ENCODE measurements at regions not wholly inside any gene's neighbourhood (a gene's known extent, or its start where the extent isn't known, plus 50 kb on each side); places are given as distances from the start of the nearest gene placed in this dataset.

- Histone ChIP-seq H3K4me2 (ENCODE audit: low read length) (no peak overlapping the region), H3K4me3 (ENCODE audit: low read length) (no peak overlapping the region), H3K9me2 (replicated peaks; ENCODE audit: low read length) (no peaks in the 10 kb centered on the region), H4K20me1 (ENCODE audit: low read length) (no peaks in the 10 kb centered on the region), H3K27ac (ENCODE audit: low read length) (no peak overlapping the region), H3F3A (ENCODE audit: low read length, unreplicated experiment) (no peaks in the 10 kb centered on the region), H3K9ac (ENCODE audit: low read length) (no peak overlapping the region), H3K9me3 (ENCODE audit: low read length) (no peaks in the 10 kb centered on the region), H3K79me2 (ENCODE audit: low read length) (no peaks in the 10 kb centered on the region), H3K4me1 (ENCODE audit: insufficient read depth, low read length) (no peaks in the 10 kb centered on the region), H3K36me3 (ENCODE audit: low read depth, low read length) (no peaks in the 10 kb centered on the region), H3K27me3 (ENCODE audit: low read length) (no peaks in the 10 kb centered on the region), H2AFZ (ENCODE audit: low read length) (no peak overlapping the region)
- POLR2A ChIA-PET (ENCODE audit: unreplicated experiment), result interaction anchor here (0.6 kb wide), 1 partner anchor 223 kb away, joined by 5 read pairs; no protein-coding TSS in a partner anchor
- BruUV-seq (replicated peaks), result no TSS peak
- intact Hi-C loops (cut with micrococcal nuclease), result no loop called here
- DNase-seq (no peak), ATAC-seq (no peak)
- TF ChIP-seq EZH2phosphoT487 (IDR thresholded peaks at IDR 0.05; ENCODE audit: borderline replicate concordance, low read length) (no peak), EZH2 (IDR thresholded peaks at IDR 0.05; ENCODE audit: low read length, unreplicated experiment) (no peak), CTCF (conservative IDR thresholded peaks at IDR 0.05; ENCODE audit: low read depth, low read length) (no peak)
- CTCF ChIA-PET, result no interaction called here
Measured at GRCh38 chr17:71668807-71669206, 452.0 kb upstream of the SOX9 start.

DNA sequence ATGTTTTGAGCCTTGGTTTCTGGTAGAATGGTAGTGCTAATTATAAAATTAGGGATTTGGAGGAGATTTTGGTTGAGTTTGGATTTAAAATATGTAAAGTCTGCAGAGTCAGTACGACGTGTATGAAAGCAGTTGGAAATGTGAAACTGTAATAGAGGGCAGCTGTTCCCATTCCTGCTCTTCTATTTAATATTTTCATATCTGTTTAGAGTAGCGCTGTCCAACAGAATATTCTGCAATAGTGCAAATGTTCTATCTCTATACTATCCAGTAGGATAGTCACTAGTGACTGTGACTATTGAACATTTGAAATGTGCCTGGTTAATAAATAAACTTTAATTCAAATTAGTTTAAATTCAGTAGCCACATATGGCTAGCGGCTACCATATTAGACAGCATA lies 443.4 kb upstream of the SOX9 start:
- Histone ChIP-seq H3K4me3 (ENCODE audit: low read length) (no peak overlapping the region), H3K79me2 (ENCODE audit: low read length) (no peaks in the 10 kb centered on the region), H2AFZ (ENCODE audit: low read length) (no peak overlapping the region), H3K4me2 (ENCODE audit: low read length) (no peak overlapping the region), H3K4me1 (ENCODE audit: insufficient read depth, low read length) (no peaks in the 10 kb centered on the region), H3F3A (ENCODE audit: low read length, unreplicated experiment) (no peaks in the 10 kb centered on the region), H3K9me2 (replicated peaks; ENCODE audit: low read length) (no peaks in the 10 kb centered on the region), H3K36me3 (ENCODE audit: low read depth, low read length) (no peaks in the 10 kb centered on the region), H3K27ac (ENCODE audit: low read length) (no peak overlapping the region), H3K9me3 (ENCODE audit: low read length) (no peaks in the 10 kb centered on the region), H3K9ac (ENCODE audit: low read length) (no peak overlapping the region), H3K27me3 (ENCODE audit: low read length) (no peaks in the 10 kb centered on the region), H4K20me1 (ENCODE audit: low read length) (no peaks in the 10 kb centered on the region)
- no peak for DNase-seq
- CTCF ChIA-PET, result no interaction called here
- intact Hi-C loops (cut with micrococcal nuclease), result no loop called here
- no TSS peak for BruUV-seq (replicated peaks)
- no peak for ATAC-seq
- POLR2A ChIA-PET (ENCODE audit: unreplicated experiment), result no interaction called here
- no peak for TF ChIP-seq EZH2phosphoT487 (IDR thresholded peaks at IDR 0.05; ENCODE audit: borderline replicate concordance, low read length)
- no peak for TF ChIP-seq CTCF (conservative IDR thresholded peaks at IDR 0.05; ENCODE audit: low read depth, low read length)
- no peak for TF ChIP-seq EZH2 (IDR thresholded peaks at IDR 0.05; ENCODE audit: low read length, unreplicated experiment)

DNA sequence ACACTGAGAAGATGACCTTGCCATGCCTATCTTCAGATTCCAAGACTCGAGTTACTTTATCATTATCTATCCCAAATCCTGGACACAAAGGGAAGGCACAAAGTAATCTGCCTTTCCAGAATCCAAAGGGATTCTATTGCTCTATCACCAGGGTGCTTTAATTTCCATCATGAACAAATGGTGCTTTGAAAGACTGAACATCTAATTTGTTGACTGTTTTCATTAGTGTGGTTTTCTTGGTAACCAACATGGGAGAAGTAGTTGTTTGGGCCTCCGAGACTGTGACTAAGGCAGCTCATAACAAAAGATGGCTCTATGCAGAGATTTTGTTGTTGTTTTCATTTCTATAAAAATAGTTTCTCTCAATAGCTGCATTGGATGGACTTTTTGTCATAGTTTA lies 441.0 kb upstream of the SOX9 start:
- Histone ChIP-seq H3K4me2 (ENCODE audit: low read length) (no peak overlapping the region), H3K27ac (ENCODE audit: low read length) (no peak overlapping the region), H3K4me3 (ENCODE audit: low read length) (no peak overlapping the region), H3F3A (ENCODE audit: low read length, unreplicated experiment) (no peaks in the 10 kb centered on the region), H3K9ac (ENCODE audit: low read length) (no peak overlapping the region), H3K27me3 (ENCODE audit: low read length) (no peaks in the 10 kb centered on the region), H3K9me3 (ENCODE audit: low read length) (no peaks in the 10 kb centered on the region), H4K20me1 (ENCODE audit: low read length) (no peaks in the 10 kb centered on the region), H3K9me2 (replicated peaks; ENCODE audit: low read length) (no peaks in the 10 kb centered on the region), H3K4me1 (ENCODE audit: insufficient read depth, low read length) (no peaks in the 10 kb centered on the region), H2AFZ (ENCODE audit: low read length) (no peak overlapping the region), H3K79me2 (ENCODE audit: low read length) (no peaks in the 10 kb centered on the region), H3K36me3 (ENCODE audit: low read depth, low read length) (no peaks in the 10 kb centered on the region)
- TF ChIP-seq EZH2 (IDR thresholded peaks at IDR 0.05; ENCODE audit: low read length, unreplicated experiment) (no peak), CTCF (conservative IDR thresholded peaks at IDR 0.05; ENCODE audit: low read depth, low read length) (no peak), EZH2phosphoT487 (IDR thresholded peaks at IDR 0.05; ENCODE audit: borderline replicate concordance, low read length) (no peak)
- BruUV-seq (replicated peaks), result no TSS peak
- ChIA-PET POLR2A (ENCODE audit: unreplicated experiment) (no interaction called here), CTCF (no interaction called here)
- ATAC-seq (no peak), DNase-seq (no peak)
- intact Hi-C loops (cut with micrococcal nuclease), result no loop called here
